ENCODE measurements at regions not wholly inside any gene's neighbourhood (a gene's known extent, or its start where the extent isn't known, plus 50 kb on each side); places are given as distances from the start of the nearest gene placed in this dataset.

DNA sequence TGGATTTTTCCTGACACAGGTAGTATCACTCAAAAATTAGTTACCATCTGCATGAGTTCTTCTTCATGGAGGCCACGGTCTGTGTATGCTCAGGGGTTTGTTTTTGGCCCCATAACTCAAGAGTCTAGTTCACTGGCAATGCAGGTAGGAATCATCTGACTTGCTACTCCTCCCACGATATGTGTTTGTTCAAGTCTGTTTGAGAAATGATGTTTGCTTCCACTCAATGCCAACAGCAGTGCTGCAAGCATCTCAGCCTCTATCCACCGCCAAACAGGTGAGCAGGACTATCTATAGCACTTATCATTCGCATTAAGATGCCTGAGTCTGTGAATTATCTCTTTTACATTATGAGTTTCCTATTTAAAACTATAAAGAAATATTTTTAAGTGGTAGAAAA lies 264.8 kb upstream of the PTGER4 start:
- DNase-seq = no peak
- H3K27me3 ChIP-seq = no peaks in the 10 kb centered on the region
- no peaks in the 10 kb centered on the region for H3K9me3 ChIP-seq
- H3K27ac ChIP-seq = no peak overlapping the region
- H3K4me1 ChIP-seq = no peaks in the 10 kb centered on the region
- H3K4me3 ChIP-seq = no peak overlapping the region
- 84% methylated on average over 4 of the region's 4 CpGs for WGBS, 2 donors
- H3K36me3 ChIP-seq (ENCODE audit: low read depth, missing control alignments) = no peaks in the 10 kb centered on the region
- intact Hi-C loops (cut with DNase I; ENCODE audit: low total_unique reads) = no loop called here
- TF ChIP-seq POLR2A (IDR thresholded peaks at IDR 0.05) = no peak
- TF ChIP-seq, protein P1, sequence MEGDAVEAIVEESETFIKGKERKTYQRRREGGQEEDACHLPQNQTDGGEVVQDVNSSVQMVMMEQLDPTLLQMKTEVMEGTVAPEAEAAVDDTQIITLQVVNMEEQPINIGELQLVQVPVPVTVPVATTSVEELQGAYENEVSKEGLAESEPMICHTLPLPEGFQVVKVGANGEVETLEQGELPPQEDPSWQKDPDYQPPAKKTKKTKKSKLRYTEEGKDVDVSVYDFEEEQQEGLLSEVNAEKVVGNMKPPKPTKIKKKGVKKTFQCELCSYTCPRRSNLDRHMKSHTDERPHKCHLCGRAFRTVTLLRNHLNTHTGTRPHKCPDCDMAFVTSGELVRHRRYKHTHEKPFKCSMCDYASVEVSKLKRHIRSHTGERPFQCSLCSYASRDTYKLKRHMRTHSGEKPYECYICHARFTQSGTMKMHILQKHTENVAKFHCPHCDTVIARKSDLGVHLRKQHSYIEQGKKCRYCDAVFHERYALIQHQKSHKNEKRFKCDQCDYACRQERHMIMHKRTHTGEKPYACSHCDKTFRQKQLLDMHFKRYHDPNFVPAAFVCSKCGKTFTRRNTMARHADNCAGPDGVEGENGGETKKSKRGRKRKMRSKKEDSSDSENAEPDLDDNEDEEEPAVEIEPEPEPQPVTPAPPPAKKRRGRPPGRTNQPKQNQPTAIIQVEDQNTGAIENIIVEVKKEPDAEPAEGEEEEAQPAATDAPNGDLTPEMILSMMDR (IDR thresholded peaks at IDR 0.05) = no peak

DNA sequence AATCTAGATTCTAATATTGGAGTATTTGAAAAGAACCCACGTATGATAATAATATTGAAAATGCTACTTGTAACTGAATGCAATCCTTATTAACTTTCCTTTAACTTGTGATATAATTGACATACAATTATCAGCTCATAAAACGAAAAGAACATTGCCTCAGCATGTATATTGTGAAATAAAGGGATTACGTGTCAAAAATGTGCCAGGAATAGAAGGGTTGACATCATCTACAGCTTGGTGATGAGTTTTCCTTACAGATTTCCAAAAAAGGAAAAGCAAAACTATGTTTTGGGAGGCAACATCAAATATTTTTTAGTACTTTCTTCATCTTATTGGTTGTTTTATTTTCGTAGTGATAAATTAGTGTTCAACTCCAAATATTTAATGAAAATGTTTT lies 266.0 kb upstream of the PTGER4 start:
- Histone ChIP-seq H3K27me3 (no peaks in the 10 kb centered on the region), H3K4me1 (no peaks in the 10 kb centered on the region), H3K27ac (no peak overlapping the region), H3K4me3 (no peak overlapping the region), H3K36me3 (ENCODE audit: low read depth, missing control alignments) (no peaks in the 10 kb centered on the region), H3K9me3 (no peaks in the 10 kb centered on the region)
- 87 to 88% methylated on average over 4 of the region's 4 CpGs for WGBS, 2 donors
- TF ChIP-seq, protein P1 (IDR thresholded peaks at IDR 0.05) = no peak
- no peak for TF ChIP-seq POLR2A (IDR thresholded peaks at IDR 0.05)
- intact Hi-C loops (cut with DNase I; ENCODE audit: low total_unique reads) = no loop called here
- DNase-seq = no peak

DNA sequence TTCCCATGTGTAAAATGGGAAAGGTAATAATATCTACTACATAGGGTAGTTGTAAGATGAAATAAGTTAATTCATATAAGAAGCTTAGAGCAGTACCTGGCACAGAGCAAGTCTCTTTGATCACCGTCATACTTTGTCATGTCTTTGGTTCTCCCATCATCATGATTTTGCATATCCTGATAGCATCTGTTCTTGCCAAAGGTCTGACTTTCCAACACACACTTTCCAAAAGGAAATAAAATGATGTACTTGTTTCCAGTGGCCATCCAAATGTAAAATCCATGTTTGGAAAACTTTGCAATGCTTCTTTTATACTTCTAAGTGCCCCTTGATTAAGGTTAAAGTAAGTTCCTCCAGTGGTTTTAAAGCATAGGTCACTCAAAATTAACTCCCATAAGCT lies 266.9 kb upstream of the PTGER4 start:
- Histone ChIP-seq H3K27ac (no peak overlapping the region), H3K27me3 (no peaks in the 10 kb centered on the region), H3K9me3 (no peaks in the 10 kb centered on the region), H3K4me1 (no peaks in the 10 kb centered on the region), H3K36me3 (ENCODE audit: low read depth, missing control alignments) (no peaks in the 10 kb centered on the region), H3K4me3 (no peak overlapping the region)
- TF ChIP-seq, protein P1 (IDR thresholded peaks at IDR 0.05) = no peak
- no peak for TF ChIP-seq POLR2A (IDR thresholded peaks at IDR 0.05)
- no peak for DNase-seq
- intact Hi-C loops (cut with DNase I; ENCODE audit: low total_unique reads) = no loop called here
- WGBS, 2 donors = 83 to 94% methylated on average over 1 of the region's 1 CpG

DNA sequence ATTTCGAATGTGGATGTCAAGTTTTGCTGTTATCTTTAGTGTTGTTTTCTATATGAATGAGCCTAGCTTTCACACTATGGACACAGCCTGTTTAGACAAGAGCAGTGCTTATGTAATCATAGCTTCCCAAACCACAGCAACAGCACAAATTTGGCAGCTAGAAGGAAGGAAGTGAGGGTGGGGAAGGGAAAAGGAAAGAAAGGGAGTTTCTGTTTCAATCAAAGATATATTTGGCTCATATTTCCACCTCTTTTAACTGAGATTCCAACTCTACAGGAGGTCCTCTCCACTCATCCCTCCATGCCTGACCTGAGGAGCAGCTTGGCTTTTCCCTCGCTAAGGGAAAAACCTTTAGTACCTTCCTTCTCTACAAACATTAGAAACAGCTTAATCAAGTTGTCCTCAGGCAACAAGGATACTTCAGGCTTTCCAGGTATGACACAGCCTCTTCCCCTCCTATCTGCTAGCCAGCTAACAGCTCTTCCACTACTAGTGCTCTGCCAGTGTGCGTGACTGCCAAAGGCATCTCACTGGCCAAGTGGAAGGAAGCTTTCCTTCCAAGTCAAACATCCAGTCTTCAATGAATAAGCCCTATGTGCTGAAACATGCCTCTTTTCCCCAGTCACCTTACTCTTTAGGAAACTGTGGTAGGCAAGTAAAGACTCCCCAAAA lies 268.6 kb upstream of the PTGER4 start:
- Histone ChIP-seq H3K27ac (no peak overlapping the region), H3K36me3 (ENCODE audit: low read depth, missing control alignments) (no peaks in the 10 kb centered on the region), H3K4me3 (no peak overlapping the region), H3K4me1 (no peaks in the 10 kb centered on the region), H3K27me3 (no peaks in the 10 kb centered on the region), H3K9me3 (no peaks in the 10 kb centered on the region)
- TF ChIP-seq, protein P1 (IDR thresholded peaks at IDR 0.05) = no peak
- TF ChIP-seq POLR2A (IDR thresholded peaks at IDR 0.05) = no peak
- no peak for DNase-seq
- intact Hi-C loops (cut with DNase I; ENCODE audit: low total_unique reads) = no loop called here
- WGBS, 2 donors = 66 to 73% methylated on average over 3 of the region's 3 CpGs

DNA sequence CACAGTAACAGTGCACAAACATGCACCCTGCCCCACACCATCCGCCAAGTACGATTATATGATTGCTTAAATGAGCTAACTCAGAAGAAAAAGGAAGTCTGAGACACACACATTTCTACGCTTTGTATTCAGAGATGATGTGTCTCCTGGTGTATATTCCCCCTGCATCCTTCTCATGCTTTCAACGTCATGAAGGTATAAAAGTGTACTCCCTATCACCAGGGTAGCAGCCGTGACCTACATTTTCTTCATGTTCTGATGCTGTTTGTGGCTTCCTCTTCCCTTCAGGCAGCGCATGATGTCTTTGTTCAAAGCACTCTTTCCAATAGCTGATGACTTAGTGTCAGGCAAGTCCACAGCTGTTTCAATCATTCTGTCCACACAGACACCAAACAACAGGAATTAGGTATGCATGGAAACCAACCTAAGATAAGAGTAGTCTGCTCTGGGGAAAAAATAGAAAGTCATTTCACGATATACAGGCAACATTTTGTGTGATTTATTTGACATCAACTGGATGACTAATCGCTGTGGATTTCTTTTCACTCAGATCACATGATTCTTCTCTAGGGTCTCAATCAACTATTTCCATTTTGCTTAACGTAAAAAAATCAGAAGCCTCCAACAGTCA lies 269.4 kb upstream of the PTGER4 start:
- WGBS, 2 donors = 58 to 62% methylated on average over 9 of the region's 9 CpGs
- intact Hi-C loops (cut with DNase I; ENCODE audit: low total_unique reads) = no loop called here
- Histone ChIP-seq H3K4me3 (no peak overlapping the region), H3K36me3 (ENCODE audit: low read depth, missing control alignments) (no peaks in the 10 kb centered on the region), H3K27me3 (no peaks in the 10 kb centered on the region), H3K9me3 (no peaks in the 10 kb centered on the region), H3K27ac (no peak overlapping the region), H3K4me1 (no peaks in the 10 kb centered on the region)
- TF ChIP-seq POLR2A (IDR thresholded peaks at IDR 0.05) = no peak
- TF ChIP-seq, protein P1 (IDR thresholded peaks at IDR 0.05) = no peak
- DNase-seq = no peak

Measured in testis (tissue), 2 donors.